WTC11 (cell line): ENCODE measurements at regions not wholly inside any gene's neighbourhood (a gene's known extent, or its start where the extent isn't known, plus 50 kb on each side); places are given as distances from the start of the nearest gene placed in this dataset.

Experiments
- CREM ChIP-seq: sonication (generic); formaldehyde crosslinking; IDR thresholded peaks from 2 replicates; pipeline ENCODE4 v1.8.1; 2022; ENCODE audit warnings: mild to moderate bottlenecking, missing genetic modification reagents, moderate library complexity
- MAX ChIP-seq: sonication (generic); formaldehyde crosslinking; IDR thresholded peaks from 2 replicates; pipeline ENCODE4 v1.8.0; 2022; ENCODE audit warnings: mild to moderate bottlenecking, missing genetic modification reagents
- NFE2L1 ChIP-seq: sonication (generic); formaldehyde crosslinking; IDR thresholded peaks from 2 replicates; pipeline ENCODE4 v1.8.1; 2023; ENCODE audit warnings: missing genetic modification reagents
- NFYB ChIP-seq: sonication (generic); formaldehyde crosslinking; conservative IDR thresholded peaks from 2 replicates; pipeline ENCODE4 v1.8.0; 2022; ENCODE audit warnings: low read depth, missing genetic modification reagents
- TEAD4 ChIP-seq: sonication (generic); formaldehyde crosslinking; IDR thresholded peaks from 2 replicates; pipeline ENCODE4 v1.8.0; 2022; ENCODE audit warnings: mild to moderate bottlenecking, missing genetic modification reagents
- ZNF121 ChIP-seq: sonication (generic); formaldehyde crosslinking; IDR thresholded peaks from 2 replicates; pipeline ENCODE4 v1.8.0; 2023; ENCODE audit warnings: missing genetic modification reagents
- ZSCAN18 ChIP-seq: fragments of 250-450 bp; sonication (Bioruptor Pico); IDR thresholded peaks from 2 replicates; pipeline ENCODE4 v2.1.2; 2022; ENCODE audit warnings: mild to moderate bottlenecking, moderate library complexity
- TF ChIP-seq, protein P1 (sequence below): fragments of 200-600 bp; IDR thresholded peaks from 2 replicates; pipeline ENCODE4 v1.8.0; 2022; ENCODE audit warnings: antibody characterized with exemption
- TF ChIP-seq, protein P2 (sequence below): sonication (generic); formaldehyde crosslinking; IDR thresholded peaks from 2 replicates; pipeline ENCODE4 v1.8.1; 2023; ENCODE audit warnings: mild to moderate bottlenecking, missing genetic modification reagents
- TF ChIP-seq, protein P3 (sequence below): sonication (generic); formaldehyde crosslinking; IDR thresholded peaks from 2 replicates; pipeline ENCODE4 v1.8.0; 2022; ENCODE audit warnings: mild to moderate bottlenecking, missing genetic modification reagents
- TF ChIP-seq, protein P4 (sequence below): sonication (generic); formaldehyde crosslinking; IDR thresholded peaks from 2 replicates; pipeline ENCODE4 v1.8.1; 2023; ENCODE audit warnings: mild to moderate bottlenecking, missing genetic modification reagents, moderate library complexity
- TF ChIP-seq, protein P5 (sequence below): sonication (generic); formaldehyde crosslinking; conservative IDR thresholded peaks from 2 replicates; pipeline ENCODE4 v1.8.1; 2022; ENCODE audit warnings: mild to moderate bottlenecking, missing genetic modification reagents

GRCh38 chr3:64358853-64359252 lies 133.6 kb upstream of the PRICKLE2 start:
- TF ChIP-seq ZSCAN18 (no peak), ZNF121 (CRISPR knock-in tag) (no peak), CREM (CRISPR knock-in tag) (no peak), MAX (CRISPR knock-in tag) (no peak), NFYB (CRISPR knock-in tag) (no peak), TEAD4 (CRISPR knock-in tag) (no peak), NFE2L1 (no peak)
- TF ChIP-seq, protein P1, sequence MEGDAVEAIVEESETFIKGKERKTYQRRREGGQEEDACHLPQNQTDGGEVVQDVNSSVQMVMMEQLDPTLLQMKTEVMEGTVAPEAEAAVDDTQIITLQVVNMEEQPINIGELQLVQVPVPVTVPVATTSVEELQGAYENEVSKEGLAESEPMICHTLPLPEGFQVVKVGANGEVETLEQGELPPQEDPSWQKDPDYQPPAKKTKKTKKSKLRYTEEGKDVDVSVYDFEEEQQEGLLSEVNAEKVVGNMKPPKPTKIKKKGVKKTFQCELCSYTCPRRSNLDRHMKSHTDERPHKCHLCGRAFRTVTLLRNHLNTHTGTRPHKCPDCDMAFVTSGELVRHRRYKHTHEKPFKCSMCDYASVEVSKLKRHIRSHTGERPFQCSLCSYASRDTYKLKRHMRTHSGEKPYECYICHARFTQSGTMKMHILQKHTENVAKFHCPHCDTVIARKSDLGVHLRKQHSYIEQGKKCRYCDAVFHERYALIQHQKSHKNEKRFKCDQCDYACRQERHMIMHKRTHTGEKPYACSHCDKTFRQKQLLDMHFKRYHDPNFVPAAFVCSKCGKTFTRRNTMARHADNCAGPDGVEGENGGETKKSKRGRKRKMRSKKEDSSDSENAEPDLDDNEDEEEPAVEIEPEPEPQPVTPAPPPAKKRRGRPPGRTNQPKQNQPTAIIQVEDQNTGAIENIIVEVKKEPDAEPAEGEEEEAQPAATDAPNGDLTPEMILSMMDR: no peak
- TF ChIP-seq, protein P2, sequence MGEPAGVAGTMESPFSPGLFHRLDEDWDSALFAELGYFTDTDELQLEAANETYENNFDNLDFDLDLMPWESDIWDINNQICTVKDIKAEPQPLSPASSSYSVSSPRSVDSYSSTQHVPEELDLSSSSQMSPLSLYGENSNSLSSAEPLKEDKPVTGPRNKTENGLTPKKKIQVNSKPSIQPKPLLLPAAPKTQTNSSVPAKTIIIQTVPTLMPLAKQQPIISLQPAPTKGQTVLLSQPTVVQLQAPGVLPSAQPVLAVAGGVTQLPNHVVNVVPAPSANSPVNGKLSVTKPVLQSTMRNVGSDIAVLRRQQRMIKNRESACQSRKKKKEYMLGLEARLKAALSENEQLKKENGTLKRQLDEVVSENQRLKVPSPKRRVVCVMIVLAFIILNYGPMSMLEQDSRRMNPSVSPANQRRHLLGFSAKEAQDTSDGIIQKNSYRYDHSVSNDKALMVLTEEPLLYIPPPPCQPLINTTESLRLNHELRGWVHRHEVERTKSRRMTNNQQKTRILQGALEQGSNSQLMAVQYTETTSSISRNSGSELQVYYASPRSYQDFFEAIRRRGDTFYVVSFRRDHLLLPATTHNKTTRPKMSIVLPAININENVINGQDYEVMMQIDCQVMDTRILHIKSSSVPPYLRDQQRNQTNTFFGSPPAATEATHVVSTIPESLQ (CRISPR knock-in tag): no peak
- TF ChIP-seq, protein P3, sequence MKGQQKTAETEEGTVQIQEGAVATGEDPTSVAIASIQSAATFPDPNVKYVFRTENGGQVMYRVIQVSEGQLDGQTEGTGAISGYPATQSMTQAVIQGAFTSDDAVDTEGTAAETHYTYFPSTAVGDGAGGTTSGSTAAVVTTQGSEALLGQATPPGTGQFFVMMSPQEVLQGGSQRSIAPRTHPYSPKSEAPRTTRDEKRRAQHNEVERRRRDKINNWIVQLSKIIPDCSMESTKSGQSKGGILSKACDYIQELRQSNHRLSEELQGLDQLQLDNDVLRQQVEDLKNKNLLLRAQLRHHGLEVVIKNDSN (CRISPR knock-in tag): no peak
- TF ChIP-seq, protein P4, sequence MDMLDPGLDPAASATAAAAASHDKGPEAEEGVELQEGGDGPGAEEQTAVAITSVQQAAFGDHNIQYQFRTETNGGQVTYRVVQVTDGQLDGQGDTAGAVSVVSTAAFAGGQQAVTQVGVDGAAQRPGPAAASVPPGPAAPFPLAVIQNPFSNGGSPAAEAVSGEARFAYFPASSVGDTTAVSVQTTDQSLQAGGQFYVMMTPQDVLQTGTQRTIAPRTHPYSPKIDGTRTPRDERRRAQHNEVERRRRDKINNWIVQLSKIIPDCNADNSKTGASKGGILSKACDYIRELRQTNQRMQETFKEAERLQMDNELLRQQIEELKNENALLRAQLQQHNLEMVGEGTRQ (CRISPR knock-in tag): no peak
- TF ChIP-seq, protein P5, sequence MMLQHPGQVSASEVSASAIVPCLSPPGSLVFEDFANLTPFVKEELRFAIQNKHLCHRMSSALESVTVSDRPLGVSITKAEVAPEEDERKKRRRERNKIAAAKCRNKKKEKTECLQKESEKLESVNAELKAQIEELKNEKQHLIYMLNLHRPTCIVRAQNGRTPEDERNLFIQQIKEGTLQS (CRISPR knock-in tag): no peak
